C4-2B (cell line): ENCODE measurements at regions not wholly inside any gene's neighbourhood (a gene's known extent, or its start where the extent isn't known, plus 50 kb on each side); places are given as distances from the start of the nearest gene placed in this dataset.

Experiments used
- CTCF ChIP-seq: fragments of 450-650 bp; conservative IDR thresholded peaks from 2 replicates; pipeline ENCODE4 v1.5.1; 2017; ENCODE audit warnings: mild to moderate bottlenecking
- ZFX ChIP-seq: fragments of 450-650 bp; IDR thresholded peaks from 2 replicates; pipeline ENCODE4 v1.6.1; 2017

DNA sequence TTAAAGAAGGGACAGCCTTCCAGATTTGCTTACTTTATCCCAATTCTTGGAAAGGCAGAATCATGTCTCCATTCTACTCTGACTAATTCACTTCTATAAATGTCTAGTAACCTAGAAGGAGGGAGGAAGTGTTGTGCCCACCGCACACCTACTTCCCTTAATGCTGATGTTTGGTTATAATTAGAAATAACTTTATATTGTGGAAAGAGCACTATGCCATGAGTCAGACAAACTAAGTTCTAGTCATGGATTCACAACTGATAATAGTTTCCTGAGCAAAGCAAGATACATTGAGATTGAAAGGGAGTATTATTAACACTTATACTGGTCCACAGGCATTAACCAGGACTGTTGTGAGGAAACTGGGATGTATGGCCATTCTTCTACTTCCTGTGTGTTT, 345.9 kb upstream of the RPS23 start:
- TF ChIP-seq CTCF (no peak), ZFX (no peak)
